ENCODE measurements at regions not wholly inside any gene's neighbourhood (a gene's known extent, or its start where the extent isn't known, plus 50 kb on each side); places are given as distances from the start of the nearest gene placed in this dataset.

DNA sequence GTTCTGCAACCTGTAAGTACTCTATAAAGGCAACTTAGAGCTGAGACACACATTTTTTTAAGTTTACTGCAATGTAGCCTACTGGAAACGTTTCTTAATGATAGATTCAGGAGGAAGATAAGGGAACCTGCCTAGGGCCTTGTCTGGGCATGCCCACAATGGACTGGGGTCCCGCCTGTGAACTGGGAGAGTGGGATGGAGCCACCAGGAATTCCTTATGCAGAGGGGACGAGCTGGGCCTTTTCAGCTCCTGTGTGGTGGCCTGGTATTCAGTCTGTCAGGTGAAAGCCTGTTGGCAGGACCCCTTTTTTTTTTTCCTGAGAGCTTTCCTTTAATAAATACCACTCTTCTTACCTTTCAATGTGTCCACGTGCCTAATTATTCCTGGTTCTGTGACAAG, 384.4 kb upstream of the ZWINT start:
- DNase-seq (no peak), ATAC-seq (no peak)
- H3K27ac ChIP-seq = no peak overlapping the region
- H3K36me3 ChIP-seq (ENCODE audit: insufficient read depth in 1 of 2, low read depth in 1 of 2) = no peaks in the 10 kb centered on the region
- no peak overlapping the region for H3K4me3 ChIP-seq
- H3K9me3 ChIP-seq = no peaks in the 10 kb centered on the region
- H3K27me3 ChIP-seq (ENCODE audit: insufficient read depth in 3 of 3, low read length in 2 of 3) = no peaks in the 10 kb centered on the region
- TF ChIP-seq, protein P1, sequence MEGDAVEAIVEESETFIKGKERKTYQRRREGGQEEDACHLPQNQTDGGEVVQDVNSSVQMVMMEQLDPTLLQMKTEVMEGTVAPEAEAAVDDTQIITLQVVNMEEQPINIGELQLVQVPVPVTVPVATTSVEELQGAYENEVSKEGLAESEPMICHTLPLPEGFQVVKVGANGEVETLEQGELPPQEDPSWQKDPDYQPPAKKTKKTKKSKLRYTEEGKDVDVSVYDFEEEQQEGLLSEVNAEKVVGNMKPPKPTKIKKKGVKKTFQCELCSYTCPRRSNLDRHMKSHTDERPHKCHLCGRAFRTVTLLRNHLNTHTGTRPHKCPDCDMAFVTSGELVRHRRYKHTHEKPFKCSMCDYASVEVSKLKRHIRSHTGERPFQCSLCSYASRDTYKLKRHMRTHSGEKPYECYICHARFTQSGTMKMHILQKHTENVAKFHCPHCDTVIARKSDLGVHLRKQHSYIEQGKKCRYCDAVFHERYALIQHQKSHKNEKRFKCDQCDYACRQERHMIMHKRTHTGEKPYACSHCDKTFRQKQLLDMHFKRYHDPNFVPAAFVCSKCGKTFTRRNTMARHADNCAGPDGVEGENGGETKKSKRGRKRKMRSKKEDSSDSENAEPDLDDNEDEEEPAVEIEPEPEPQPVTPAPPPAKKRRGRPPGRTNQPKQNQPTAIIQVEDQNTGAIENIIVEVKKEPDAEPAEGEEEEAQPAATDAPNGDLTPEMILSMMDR (IDR thresholded peaks at IDR 0.05) = no peak
- no peaks in the 10 kb centered on the region for H3K4me1 ChIP-seq
- intact Hi-C loops (cut with DNase I) = no loop called here
- 24 to 39% (median 29%) methylated on average over 4 of the region's 4 CpGs for WGBS, 3 donors

DNA sequence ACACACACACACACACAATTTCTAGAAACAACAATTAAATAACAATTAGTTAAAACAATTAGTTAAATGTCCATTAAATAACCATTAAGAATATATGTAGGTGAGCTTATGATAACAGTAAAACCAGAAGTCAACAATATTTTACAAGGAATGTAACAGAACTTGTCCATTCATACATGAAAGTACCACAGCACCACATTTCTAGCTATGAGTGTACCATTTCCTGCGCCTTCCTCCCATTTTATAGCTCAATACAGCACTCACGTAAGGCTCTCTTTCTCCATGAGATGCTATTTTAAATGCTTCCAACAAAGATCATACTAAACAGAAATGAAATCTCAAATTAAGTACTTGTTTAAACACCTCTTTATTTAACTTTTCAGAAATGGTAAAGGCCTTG, 367.3 kb upstream of the ZWINT start:
- intact Hi-C loops (cut with DNase I) = no loop called here
- Histone ChIP-seq H3K4me3 (no peak overlapping the region), H3K9me3 (no peaks in the 10 kb centered on the region), H3K4me1 (no peaks in the 10 kb centered on the region), H3K27ac (no peak overlapping the region), H3K36me3 (ENCODE audit: insufficient read depth in 1 of 2, low read depth in 1 of 2) (no peaks in the 10 kb centered on the region), H3K27me3 (ENCODE audit: insufficient read depth in 3 of 3, low read length in 2 of 3) (no peaks in the 10 kb centered on the region)
- TF ChIP-seq, protein P1 (IDR thresholded peaks at IDR 0.05) = no peak
- DNase-seq (no peak), ATAC-seq (no peak)
- WGBS, 3 donors = 79 to 88% (median 82%) methylated on average over 2 of the region's 2 CpGs

DNA sequence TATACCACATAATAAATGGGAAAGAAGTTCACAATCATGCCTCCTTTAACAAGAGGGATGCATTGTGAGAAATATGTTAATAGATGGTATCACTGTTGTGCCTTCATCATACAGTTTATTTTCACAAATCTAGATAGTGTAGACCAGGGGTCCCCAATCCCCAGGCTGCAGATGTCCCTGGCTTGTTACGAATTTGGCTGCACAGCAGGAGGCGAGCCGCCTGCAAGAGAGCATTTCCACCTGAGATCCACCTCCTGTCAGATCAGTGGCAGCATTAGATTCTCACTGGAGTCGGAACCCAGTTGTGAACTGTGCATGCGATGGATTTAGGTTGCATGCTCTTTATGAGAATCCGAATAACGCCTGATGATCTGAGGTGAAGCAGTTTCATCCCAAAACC, 361.9 kb upstream of the ZWINT start:
- 63 to 82% (median 78%) methylated on average over 7 of the region's 7 CpGs for WGBS, 3 donors
- DNase-seq (no peak), ATAC-seq (no peak)
- Histone ChIP-seq H3K36me3 (ENCODE audit: insufficient read depth in 1 of 2, low read depth in 1 of 2) (no peaks in the 10 kb centered on the region), H3K4me1 (no peaks in the 10 kb centered on the region), H3K4me3 (no peak overlapping the region), H3K27me3 (ENCODE audit: insufficient read depth in 3 of 3, low read length in 2 of 3) (no peaks in the 10 kb centered on the region), H3K9me3 (no peaks in the 10 kb centered on the region), H3K27ac (no peak overlapping the region)
- TF ChIP-seq, protein P1 (IDR thresholded peaks at IDR 0.05) = no peak
- intact Hi-C loops (cut with DNase I) = no loop called here

DNA sequence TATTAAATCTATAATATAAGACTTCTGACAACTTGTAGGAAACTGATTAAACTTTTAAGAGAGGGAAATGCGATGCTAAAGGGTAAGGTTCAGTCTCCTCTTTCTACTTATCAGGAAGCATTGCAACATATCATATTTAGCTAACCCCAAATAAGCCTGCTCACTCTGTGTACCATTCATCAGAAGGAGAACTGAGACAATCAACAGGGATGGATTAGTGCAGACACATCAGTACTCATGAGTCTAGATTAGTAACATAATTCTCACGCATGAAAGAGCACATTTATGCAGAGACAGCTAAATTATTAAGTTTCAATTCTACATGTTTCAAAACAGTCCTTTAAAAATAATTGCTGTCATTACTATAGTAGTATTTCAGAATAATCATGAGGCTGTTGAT, 354.2 kb upstream of the ZWINT start:
- Histone ChIP-seq H3K4me3 (no peak overlapping the region), H3K9me3 (no peaks in the 10 kb centered on the region), H3K27me3 (ENCODE audit: insufficient read depth in 3 of 3, low read length in 2 of 3) (no peaks in the 10 kb centered on the region), H3K36me3 (ENCODE audit: insufficient read depth in 1 of 2, low read depth in 1 of 2) (no peaks in the 10 kb centered on the region), H3K27ac (no peak overlapping the region), H3K4me1 (no peaks in the 10 kb centered on the region)
- TF ChIP-seq, protein P1 (IDR thresholded peaks at IDR 0.05) = no peak
- 50 to 59% (median 57%) methylated on average over 2 of the region's 2 CpGs for WGBS, 3 donors
- no peak for DNase-seq
- ATAC-seq = no peak
- intact Hi-C loops (cut with DNase I) = no loop called here

DNA sequence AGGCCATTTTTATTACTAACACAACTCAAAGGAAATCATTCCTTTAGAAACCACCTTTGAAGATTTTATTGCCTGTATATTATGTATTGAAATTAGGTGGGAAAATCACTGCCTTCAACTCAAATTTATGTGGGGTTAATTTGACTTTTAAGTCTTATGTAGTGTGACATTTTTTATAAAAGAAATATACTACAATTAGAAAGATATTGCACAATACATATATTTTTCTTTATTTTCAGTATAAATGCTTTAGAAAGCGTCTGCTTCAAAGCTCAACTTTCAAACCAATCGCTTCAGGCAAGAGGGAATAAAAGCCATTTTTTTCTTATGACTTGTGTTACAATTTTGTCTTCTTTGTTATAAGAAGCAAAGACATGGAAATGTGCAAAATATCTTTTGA, 337.4 kb upstream of the ZWINT start:
- no peaks in the 10 kb centered on the region for H3K4me1 ChIP-seq
- no peak for ATAC-seq
- intact Hi-C loops (cut with DNase I) = no loop called here
- H3K27ac ChIP-seq = no peak overlapping the region
- 55 to 61% (median 57%) methylated on average over 2 of the region's 2 CpGs for WGBS, 3 donors
- no peak for DNase-seq
- TF ChIP-seq, protein P1 (IDR thresholded peaks at IDR 0.05) = no peak
- no peak overlapping the region for H3K4me3 ChIP-seq
- no peaks in the 10 kb centered on the region for H3K9me3 ChIP-seq
- no peaks in the 10 kb centered on the region for H3K36me3 ChIP-seq (ENCODE audit: insufficient read depth in 1 of 2, low read depth in 1 of 2)
- H3K27me3 ChIP-seq (ENCODE audit: insufficient read depth in 3 of 3, low read length in 2 of 3) = no peaks in the 10 kb centered on the region
